H9 (cell line): ENCODE measurements at regions not wholly inside any gene's neighbourhood (a gene's known extent, or its start where the extent isn't known, plus 50 kb on each side); places are given as distances from the start of the nearest gene placed in this dataset.

Experiments used
- DNase-seq: peaks from one replicate; pipeline ENCODE4 v3.0.0-alpha.2; 2017
- H2AFZ ChIP-seq: one replicate; pipeline ENCODE4 v1.6.1; 2013; ENCODE audit warnings: mild to moderate bottlenecking, low read length, control low read depth, moderate library complexity
- H2AK5ac ChIP-seq: 2 replicates; pipeline ENCODE4 v1.6.1; 2013; ENCODE audit warnings: low read length, control low read depth, mixed read lengths; ENCODE audit not compliant: insufficient read length
- H2BK120ac ChIP-seq: one replicate; pipeline ENCODE4 v1.6.1; 2013; ENCODE audit warnings: low read depth, mild to moderate bottlenecking, low read length, control low read depth, inconsistent platforms; ENCODE audit not compliant: poor library complexity, severe bottlenecking
- H2BK12ac ChIP-seq: 2 replicates; pipeline ENCODE4 v1.6.1; 2013; ENCODE audit warnings: low read length, control low read depth, mixed read lengths, low read depth; ENCODE audit not compliant: insufficient read length
- H2BK15ac ChIP-seq: 2 replicates; pipeline ENCODE4 v1.6.1; 2013; ENCODE audit warnings: low read depth, low read length, control low read depth
- H2BK20ac ChIP-seq: one replicate; pipeline ENCODE4 v1.6.1; 2013; ENCODE audit warnings: low read depth, mild to moderate bottlenecking, low read length, control low read depth, inconsistent platforms; ENCODE audit not compliant: poor library complexity, severe bottlenecking
- H2BK5ac ChIP-seq: 2 replicates; pipeline ENCODE4 v1.6.1; 2013; ENCODE audit warnings: low read length, control low read depth, mixed read lengths; ENCODE audit not compliant: insufficient read length
- H3K14ac ChIP-seq: 2 replicates; pipeline ENCODE4 v1.6.1; 2013; ENCODE audit warnings: low read length, control low read depth; ENCODE audit not compliant: insufficient read depth
- H3K18ac ChIP-seq: 2 replicates; pipeline ENCODE4 v1.6.1; 2013; ENCODE audit warnings: low read depth, mild to moderate bottlenecking, mixed read lengths, low read length, control low read depth; ENCODE audit not compliant: insufficient read length
- H3K23ac ChIP-seq: 2 replicates; pipeline ENCODE4 v1.6.1; 2013; ENCODE audit warnings: low read length, control low read depth, mixed read lengths, low read depth; ENCODE audit not compliant: insufficient read length
- H3K23me2 ChIP-seq: 2 replicates; pipeline ENCODE4 v1.6.1; 2013; ENCODE audit warnings: low read depth, mild to moderate bottlenecking, mixed read lengths, low read length, control low read depth; ENCODE audit not compliant: insufficient read length, poor library complexity, severe bottlenecking
- H3K27ac ChIP-seq: 2 replicates; pipeline ENCODE4 v1.5.1; 2013; ENCODE audit warnings: low read length, control low read depth, mixed read lengths, low read depth; ENCODE audit not compliant: insufficient read length
- H3K27me3 ChIP-seq: 2 replicates; pipeline ENCODE4 v1.6.1; 2013; ENCODE audit warnings: low read length, control low read depth, inconsistent platforms; ENCODE audit not compliant: insufficient read depth
- H3K4ac ChIP-seq: 2 replicates; pipeline ENCODE4 v1.6.1; 2013; ENCODE audit warnings: low read depth, mild to moderate bottlenecking, control low read depth, inconsistent platforms, low read length, moderate library complexity
- H3K4me1 ChIP-seq: 2 replicates; pipeline ENCODE4 v1.6.1; 2013; ENCODE audit warnings: low read length, control low read depth, inconsistent platforms; ENCODE audit not compliant: insufficient read depth
- H3K4me2 ChIP-seq: 2 replicates; pipeline ENCODE4 v1.6.1; 2013; ENCODE audit warnings: low read length, control low read depth, mixed read lengths; ENCODE audit not compliant: insufficient read length, insufficient read depth
- H3K56ac ChIP-seq: 2 replicates; pipeline ENCODE4 v1.6.1; 2013; ENCODE audit warnings: low read depth, mild to moderate bottlenecking, mixed read lengths, low read length, control low read depth; ENCODE audit not compliant: insufficient read length
- H3K79me1 ChIP-seq: 2 replicates; pipeline ENCODE4 v1.6.1; 2013; ENCODE audit warnings: low read depth, mild to moderate bottlenecking, moderate library complexity, low read length, control low read depth, inconsistent platforms; ENCODE audit not compliant: insufficient read depth, poor library complexity, severe bottlenecking
- H3K79me2 ChIP-seq: 2 replicates; pipeline ENCODE4 v1.6.1; 2013; ENCODE audit warnings: low read length, control low read depth, inconsistent platforms; ENCODE audit not compliant: insufficient read depth
- H3K9ac ChIP-seq: 2 replicates; pipeline ENCODE4 v1.6.1; 2013; ENCODE audit warnings: low read length, control low read depth, mixed read lengths; ENCODE audit not compliant: insufficient read length; ENCODE audit errors: extremely low read depth
- H3K9me3 ChIP-seq: one replicate; pipeline ENCODE4 v1.6.1; 2013; ENCODE audit warnings: low read depth, low read length, inconsistent platforms; ENCODE audit not compliant: control insufficient read depth
- H3T11ph ChIP-seq: one replicate; pipeline ENCODE4 v1.6.1; 2013; ENCODE audit warnings: mild to moderate bottlenecking, low read length, control low read depth, inconsistent platforms
- H4K20me1 ChIP-seq: one replicate; pipeline ENCODE4 v1.6.1; 2013; ENCODE audit not compliant: control insufficient read depth, insufficient read length, insufficient read depth
- H4K5ac ChIP-seq: 2 replicates; pipeline ENCODE4 v1.6.1; 2013; ENCODE audit warnings: low read depth, mild to moderate bottlenecking, mixed read lengths, low read length, control low read depth; ENCODE audit not compliant: insufficient read length
- H4K8ac ChIP-seq: replicated peaks from 2 replicates; pipeline ENCODE4 v1.6.1; 2013; ENCODE audit warnings: low read length, control low read depth, mixed read lengths, low read depth; ENCODE audit not compliant: insufficient read length
- H4K91ac ChIP-seq: 2 replicates; pipeline ENCODE4 v1.6.1; 2013; ENCODE audit warnings: low read depth, mild to moderate bottlenecking, moderate library complexity, mixed read lengths, low read length, control low read depth; ENCODE audit not compliant: insufficient read length
- H3K27ac Mint-ChIP-seq, 3 experiments: 2 replicates in 2 of 3; 3 replicates in 1 of 3; pipeline ENCODE4 v1.8.0; 2020 to 2021; ENCODE audit warnings: mixed read lengths in 3 of 3, mild to moderate bottlenecking in 1 of 3, moderate library complexity in 1 of 3
- H3K27me3 Mint-ChIP-seq: 2 replicates; pipeline ENCODE4 v1.8.0; 2021; ENCODE audit warnings: low read depth, mild to moderate bottlenecking, moderate library complexity, mixed read lengths
- H3K36me3 Mint-ChIP-seq, 3 experiments: 2 replicates in 2 of 3; 3 replicates in 1 of 3; pipeline ENCODE4 v1.8.0; 2020 to 2021; ENCODE audit warnings: low read depth in 3 of 3, mixed read lengths in 3 of 3; ENCODE audit not compliant: insufficient read depth in 1 of 3
- H3K4me1 Mint-ChIP-seq, 2 experiments: 2 replicates each; pipeline ENCODE4 v1.8.0; 2020; ENCODE audit warnings: mixed read lengths in 2 of 2
- H3K4me3 Mint-ChIP-seq, 2 experiments: 2 replicates in 1 of 2; 3 replicates in 1 of 2; pipeline ENCODE4 v1.8.0; 2020 to 2021; ENCODE audit warnings: mild to moderate bottlenecking in 2 of 2, mixed read lengths in 2 of 2, moderate library complexity in 1 of 2
- H3K9me3 Mint-ChIP-seq, 2 experiments: 2 replicates in 1 of 2; 3 replicates in 1 of 2; pipeline ENCODE4 v1.8.0; 2020; ENCODE audit warnings: mild to moderate bottlenecking in 2 of 2, mixed read lengths in 2 of 2, moderate library complexity in 1 of 2
- CTCF ChIP-seq: fragments of 200-600 bp; sonication (generic); conservative IDR thresholded peaks from 3 replicates; pipeline ENCODE4 v1.8.0; 2021; ENCODE audit warnings: antibody characterized with exemption, mild to moderate bottlenecking
- WGBS: extraction: QIAGEN DNeasy Blood & Tissue Kit; methylation state at CpG from one replicate; pipeline ENCODE4 v1.1.7; 2013; ENCODE audit warnings: missing lambda C conversion rate, low lambda C conversion rate, mixed read lengths; ENCODE audit not compliant: insufficient read length; ENCODE audit errors: extremely low coverage; 5-methylcytosine and 5-hydroxymethylcytosine counted together

DNA sequence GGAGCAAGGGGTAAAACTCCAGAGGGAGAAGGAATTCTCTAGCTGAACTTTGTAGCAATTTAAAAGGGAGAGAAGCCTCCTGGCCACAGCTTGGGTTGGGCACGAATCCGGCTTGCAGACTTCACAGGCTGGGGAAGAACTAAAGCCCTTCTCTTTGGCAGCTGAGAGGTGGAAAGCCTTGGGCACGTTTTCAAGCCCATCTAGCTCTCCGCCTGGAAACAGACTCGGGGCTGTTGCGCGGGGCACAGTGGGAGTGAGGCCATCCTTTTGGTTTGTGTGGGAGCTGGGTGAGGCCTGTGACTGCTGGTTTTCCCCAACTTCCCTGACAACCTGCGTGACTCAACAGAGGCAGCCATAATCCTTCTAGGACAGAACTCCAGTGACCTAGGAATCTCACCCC is 295.7 kb upstream of the ROBO1 start:
- Histone ChIP-seq H4K8ac (no peak overlapping the region), H2AFZ (no peak overlapping the region), H4K5ac (no peak overlapping the region), H3K27me3 (no peaks in the 10 kb centered on the region), H3K27ac (no peak overlapping the region), H3K4me2 (no peak overlapping the region), H3K14ac (no peak overlapping the region), H3K4me1 (no peaks in the 10 kb centered on the region), H3K18ac (no peak overlapping the region), H3K79me2 (no peaks in the 10 kb centered on the region), H3K79me1 (no peaks in the 10 kb centered on the region), H3K4ac (no peak overlapping the region), H2AK5ac (no peak overlapping the region), H2BK15ac (no peak overlapping the region), H3T11ph (no peak overlapping the region), H2BK120ac (no peak overlapping the region), H2BK20ac (no peak overlapping the region), H2BK12ac (no peak overlapping the region), H3K23me2 (no peaks in the 10 kb centered on the region), H3K23ac (no peak overlapping the region), H2BK5ac (no peak overlapping the region), H3K9ac (no peak overlapping the region), H3K9me3 (no peaks in the 10 kb centered on the region), H4K20me1 (no peaks in the 10 kb centered on the region), H4K91ac (no peak overlapping the region), H3K56ac (no peak overlapping the region)
- no peaks in the 10 kb centered on the region for H3K27me3 Mint-ChIP-seq
- H3K9me3 Mint-ChIP-seq: no peaks in the 10 kb centered on the region
- H3K27ac Mint-ChIP-seq: no peak overlapping the region; a peak in 1 of 7 replicates
- no peak for TF ChIP-seq CTCF
- no peaks in the 10 kb centered on the region; a peak in 2 of 7 replicates for H3K36me3 Mint-ChIP-seq
- no peak for DNase-seq
- no CpG with 5 or more reads among the region's 8 CpGs for WGBS
- peaks cover 9 to 14% of the 10 kb centered on the region in 2 experiments for H3K4me1 Mint-ChIP-seq
- no peak overlapping the region for H3K4me3 Mint-ChIP-seq
